ENCODE measurements at regions not wholly inside any gene's neighbourhood (a gene's known extent, or its start where the extent isn't known, plus 50 kb on each side); places are given as distances from the start of the nearest gene placed in this dataset.

DNA sequence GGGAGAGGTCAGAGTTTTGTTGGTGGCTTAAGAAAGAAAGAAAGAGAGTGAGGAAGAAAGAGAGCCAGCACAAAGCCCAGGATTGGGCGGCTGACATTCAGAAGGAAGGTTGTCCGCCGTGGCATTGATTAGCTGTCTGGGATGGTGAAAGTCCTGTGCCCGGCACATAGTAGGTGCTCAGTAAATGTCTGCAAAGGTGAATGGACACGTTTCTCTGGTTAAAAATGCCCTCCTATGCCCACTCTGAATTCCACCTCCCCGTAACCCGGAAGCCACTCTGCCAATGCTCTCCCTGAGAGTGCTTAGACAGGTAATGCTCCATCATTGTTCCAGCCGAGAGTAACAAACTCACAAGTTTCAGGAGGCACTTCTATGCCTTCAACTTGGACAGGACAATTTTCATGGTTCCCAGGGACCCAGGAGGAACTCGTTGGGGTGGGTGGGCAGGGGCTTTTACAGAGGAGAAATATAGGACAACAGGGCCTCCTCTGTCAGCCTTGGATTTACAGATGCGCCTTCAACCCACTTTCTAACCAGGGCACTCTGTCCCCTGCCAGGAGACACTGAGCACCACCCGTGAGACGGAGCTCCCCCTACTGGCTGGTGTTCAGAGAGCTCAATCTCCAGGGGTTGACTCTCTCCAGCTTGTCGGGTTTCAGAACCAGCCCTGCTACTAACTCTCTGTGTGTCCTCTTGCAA, 411.5 kb upstream of the ZMIZ1 start:
- TF ChIP-seq, protein P1, sequence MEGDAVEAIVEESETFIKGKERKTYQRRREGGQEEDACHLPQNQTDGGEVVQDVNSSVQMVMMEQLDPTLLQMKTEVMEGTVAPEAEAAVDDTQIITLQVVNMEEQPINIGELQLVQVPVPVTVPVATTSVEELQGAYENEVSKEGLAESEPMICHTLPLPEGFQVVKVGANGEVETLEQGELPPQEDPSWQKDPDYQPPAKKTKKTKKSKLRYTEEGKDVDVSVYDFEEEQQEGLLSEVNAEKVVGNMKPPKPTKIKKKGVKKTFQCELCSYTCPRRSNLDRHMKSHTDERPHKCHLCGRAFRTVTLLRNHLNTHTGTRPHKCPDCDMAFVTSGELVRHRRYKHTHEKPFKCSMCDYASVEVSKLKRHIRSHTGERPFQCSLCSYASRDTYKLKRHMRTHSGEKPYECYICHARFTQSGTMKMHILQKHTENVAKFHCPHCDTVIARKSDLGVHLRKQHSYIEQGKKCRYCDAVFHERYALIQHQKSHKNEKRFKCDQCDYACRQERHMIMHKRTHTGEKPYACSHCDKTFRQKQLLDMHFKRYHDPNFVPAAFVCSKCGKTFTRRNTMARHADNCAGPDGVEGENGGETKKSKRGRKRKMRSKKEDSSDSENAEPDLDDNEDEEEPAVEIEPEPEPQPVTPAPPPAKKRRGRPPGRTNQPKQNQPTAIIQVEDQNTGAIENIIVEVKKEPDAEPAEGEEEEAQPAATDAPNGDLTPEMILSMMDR (IDR thresholded peaks at IDR 0.05): peak; percentile 69 to 85 (median 80)
- TF ChIP-seq POLR2A (IDR thresholded peaks at IDR 0.05): no peak

All from right lobe of liver (tissue), 4 donors.